PC-9 (cell line): ENCODE measurements at regions not wholly inside any gene's neighbourhood (a gene's known extent, or its start where the extent isn't known, plus 50 kb on each side); places are given as distances from the start of the nearest gene placed in this dataset.

Experiments used
- BruUV-seq: library from RNA; stranded (reverse); fragments of 400-500 nt; replicated peaks from 2 replicates; lab custom pipeline; 2021; lab: Mats Ljungman, UMichigan
- CTCF ChIA-PET: fragments of 300-600 bp; sonication (Branson Sonifier 250); formaldehyde crosslinking; loops from one replicate; lab custom pipeline; 2022; ENCODE audit warnings: antibody characterized with exemption; lab: Charles Lee
- POLR2A ChIA-PET: fragments of 300-600 bp; sonication (Branson Sonifier 250); formaldehyde crosslinking; loops from one replicate; lab custom pipeline; 2022; ENCODE audit warnings: antibody characterized with exemption; ENCODE audit not compliant: unreplicated experiment; lab: Charles Lee
- DNase-seq, 2 experiments: peaks; one replicate each; pipeline versions ENCODE4 v3.0.0 to v3.0.0-alpha.2; 2015 to 2022; ENCODE audit warnings: mixed read lengths in 1 of 2
- H2AFZ ChIP-seq: fragments of 200-600 bp; sonication (generic); 2 replicates; pipeline ENCODE4 v1.8.1; 2017; ENCODE audit warnings: antibody characterized with exemption
- H3F3A ChIP-seq: fragments of 200-600 bp; sonication (generic); 2 replicates; pipeline ENCODE4 v1.8.1; 2017; ENCODE audit warnings: antibody characterized with exemption, mild to moderate bottlenecking, low read depth; ENCODE audit not compliant: insufficient read depth
- H3K27ac ChIP-seq: fragments of 200-600 bp; sonication (generic); 2 replicates; pipeline ENCODE4 v1.6.1; 2016; ENCODE audit warnings: mixed run types
- H3K27me3 ChIP-seq: fragments of 200-600 bp; sonication (generic); 2 replicates; pipeline ENCODE4 v1.6.1; 2016; ENCODE audit warnings: low read depth, mixed run types; ENCODE audit not compliant: insufficient read depth
- H3K36me3 ChIP-seq: fragments of 200-600 bp; sonication (generic); 2 replicates; pipeline ENCODE4 v1.6.1; 2016; ENCODE audit warnings: low read depth, mixed run types
- H3K4me1 ChIP-seq: fragments of 200-600 bp; sonication (generic); replicated peaks from 2 replicates; pipeline ENCODE4 v1.6.1; 2016; ENCODE audit warnings: mixed run types; ENCODE audit not compliant: insufficient read depth
- H3K4me2 ChIP-seq: fragments of 200-600 bp; sonication (generic); 2 replicates; pipeline ENCODE4 v1.6.1; 2017; ENCODE audit warnings: mixed run types
- H3K4me3 ChIP-seq: fragments of 200-600 bp; sonication (generic); 2 replicates; pipeline ENCODE4 v1.6.1; 2016; ENCODE audit warnings: mixed run types
- H3K79me2 ChIP-seq: fragments of 200-600 bp; sonication (generic); 2 replicates; pipeline ENCODE4 v1.6.1; 2017; ENCODE audit warnings: low read depth, mixed run types
- H3K9me2 ChIP-seq: fragments of 200-600 bp; sonication (generic); 2 replicates; pipeline ENCODE4 v1.8.1; 2017; ENCODE audit warnings: mild to moderate bottlenecking; ENCODE audit not compliant: insufficient read depth
- H3K9me3 ChIP-seq: fragments of 200-600 bp; sonication (generic); 2 replicates; pipeline ENCODE4 v1.8.1; 2016; ENCODE audit warnings: low read depth; ENCODE audit not compliant: insufficient read depth
- H4K20me1 ChIP-seq: fragments of 200-600 bp; sonication (generic); 2 replicates; pipeline ENCODE4 v1.8.1; 2017; ENCODE audit not compliant: insufficient read depth
- CTCF ChIP-seq: fragments of 200-600 bp; sonication (generic); conservative IDR thresholded peaks from 2 replicates; pipeline ENCODE4 v1.6.1; 2017; ENCODE audit warnings: mixed run types, antibody characterized with exemption, mild to moderate bottlenecking, moderate library complexity
- EZH2 ChIP-seq: fragments of 200-600 bp; sonication (generic); IDR thresholded peaks from 2 replicates; pipeline ENCODE4 v1.8.0; 2017; ENCODE audit warnings: antibody characterized with exemption, low read depth
- intact Hi-C: fragments of 100-400 bp; cut with micrococcal nuclease; formaldehyde crosslinking; loops from one replicate; pipeline ENCODE4 v1.10.0; 2022; ENCODE audit not compliant: unreplicated experiment

GRCh38 chr12:90741611-90742010 is 213.4 kb downstream of the CCER1 start:
- ChIA-PET POLR2A (no interaction called here), CTCF (no interaction called here)
- Histone ChIP-seq H2AFZ (no peak overlapping the region), H4K20me1 (no peaks in the 10 kb centered on the region), H3K4me1 (no peaks in the 10 kb centered on the region), H3K9me2 (peaks cover 3% of the 10 kb centered on the region; the same call in 1 of the 2 replicates), H3F3A (no peaks in the 10 kb centered on the region), H3K4me2 (no peak overlapping the region), H3K36me3 (no peaks in the 10 kb centered on the region), H3K27me3 (no peaks in the 10 kb centered on the region), H3K27ac (no peak overlapping the region), H3K9me3 (no peaks in the 10 kb centered on the region; the same call in 1 of the 2 replicates), H3K79me2 (no peaks in the 10 kb centered on the region), H3K4me3 (no peak overlapping the region)
- intact Hi-C loops: no loop called here
- TF ChIP-seq EZH2 (no peak), CTCF (no peak)
- BruUV-seq: no TSS peak
- no peak for DNase-seq

- Histone ChIP-seq H3K9me3 (no peaks in the 10 kb centered on the region), H3K79me2 (no peaks in the 10 kb centered on the region), H3K4me3 (no peak overlapping the region), H3K27ac (no peak overlapping the region), H3K9me2 (no peaks in the 10 kb centered on the region; the same call in 1 of the 2 replicates), H4K20me1 (no peaks in the 10 kb centered on the region), H3K36me3 (no peaks in the 10 kb centered on the region), H3K4me2 (no peak overlapping the region), H3K27me3 (no peaks in the 10 kb centered on the region), H2AFZ (no peak overlapping the region), H3F3A (no peaks in the 10 kb centered on the region), H3K4me1 (0 out of 2 replicates have a peak, but pooled peaks cover 9% of the 10 kb centered on the region)
- intact Hi-C loops: no loop called here
- POLR2A ChIA-PET: no interaction called here
- no TSS peak for BruUV-seq
- CTCF ChIA-PET: no interaction called here
- DNase-seq: peak; percentile 3 to 38
- TF ChIP-seq EZH2 (no peak), CTCF (no peak)
Observed at GRCh38 chr12:90729736-90730135, 225.2 kb downstream of the CCER1 start.

GRCh38 chr12:90712671-90713070 is 242.3 kb downstream of the CCER1 start:
- no peak for DNase-seq
- BruUV-seq: no TSS peak
- ChIA-PET CTCF (no interaction called here), POLR2A (no interaction called here)
- Histone ChIP-seq H3K4me2 (no peak overlapping the region), H2AFZ (peak overlapping the region; percentile 32; the same call in 1 of the 2 replicates), H3K79me2 (no peaks in the 10 kb centered on the region), H3F3A (no peaks in the 10 kb centered on the region), H3K4me3 (no peak overlapping the region), H4K20me1 (no peaks in the 10 kb centered on the region), H3K27ac (no peak overlapping the region), H3K9me3 (no peaks in the 10 kb centered on the region), H3K27me3 (no peaks in the 10 kb centered on the region), H3K36me3 (no peaks in the 10 kb centered on the region), H3K4me1 (no peaks in the 10 kb centered on the region), H3K9me2 (no peaks in the 10 kb centered on the region)
- intact Hi-C loops: no loop called here
- TF ChIP-seq CTCF: no peak
- no peak for TF ChIP-seq EZH2
